ENCODE measurements at regions not wholly inside any gene's neighbourhood (a gene's known extent, or its start where the extent isn't known, plus 50 kb on each side); places are given as distances from the start of the nearest gene placed in this dataset.
"Not testable (repeated sequence)": the region's sequence is repeated elsewhere in the genome, so short reads cannot be mapped to it uniquely, and the experiment has no call there.

- H3K4me3 Mint-ChIP-seq = no peak overlapping the region
- H3K36me3 ChIP-seq (ENCODE audit: control insufficient read depth in 2 of 3, insufficient read depth in 3 of 3, low read length in 3 of 3) = no peaks in the 10 kb centered on the region
- H3K9me3 Mint-ChIP-seq = no peaks in the 10 kb centered on the region
- H3K9me3 ChIP-seq (ENCODE audit: control insufficient read depth in 2 of 3, low read length in 3 of 3) = no peaks in the 10 kb centered on the region
- H3K27me3 ChIP-seq (ENCODE audit: control insufficient read depth in 2 of 2, insufficient read depth in 2 of 2, low read length in 2 of 2) = no peaks in the 10 kb centered on the region
- no peak overlapping the region for H3K27ac Mint-ChIP-seq
- ATAC-seq = no peak
- H3K36me3 Mint-ChIP-seq = no peaks in the 10 kb centered on the region
- H3K4me1 ChIP-seq (ENCODE audit: control insufficient read depth in 2 of 2, insufficient read depth in 2 of 2, low read length in 2 of 2) = no peaks in the 10 kb centered on the region
- no peaks in the 10 kb centered on the region for H3K27me3 Mint-ChIP-seq
- H3K27ac ChIP-seq (ENCODE audit: low read depth, low read length) = no peak overlapping the region
- ChIA-PET CTCF (no interaction called here), POLR2A (no interaction called here)
- DNase-seq = no peak
- H3K4me1 Mint-ChIP-seq = no peaks in the 10 kb centered on the region
- intact Hi-C loops (cut with micrococcal nuclease) = loop anchor here in 1 of 2 donors (10.0 kb wide), 1 partner anchor 97 kb away; no protein-coding TSS in a partner anchor
- no peak overlapping the region for H3K4me3 ChIP-seq (ENCODE audit: low read length)
Measured at GRCh38 chr22:23381661-23382427, 198.2 kb downstream of the IGLL1 start.

- Histone ChIP-seq H3K27ac (ENCODE audit: low read depth, low read length) (no peak overlapping the region), H3K9me3 (ENCODE audit: control insufficient read depth in 2 of 3, low read length in 3 of 3) (no peaks in the 10 kb centered on the region), H3K27me3 (ENCODE audit: control insufficient read depth in 2 of 2, insufficient read depth in 2 of 2, low read length in 2 of 2) (no peaks in the 10 kb centered on the region), H3K4me3 (ENCODE audit: low read length) (no peak overlapping the region), H3K4me1 (ENCODE audit: control insufficient read depth in 2 of 2, insufficient read depth in 2 of 2, low read length in 2 of 2) (no peaks in the 10 kb centered on the region), H3K36me3 (ENCODE audit: control insufficient read depth in 2 of 3, insufficient read depth in 3 of 3, low read length in 3 of 3) (no peaks in the 10 kb centered on the region)
- H3K4me3 Mint-ChIP-seq = no peak overlapping the region
- ChIA-PET CTCF (no interaction called here), POLR2A (no interaction called here)
- no peaks in the 10 kb centered on the region for H3K9me3 Mint-ChIP-seq
- H3K4me1 Mint-ChIP-seq = no peaks in the 10 kb centered on the region
- ATAC-seq = no peak
- no peaks in the 10 kb centered on the region for H3K36me3 Mint-ChIP-seq
- peaks cover 0 to 2% (median 0%) of the 10 kb centered on the region in 5 donors for H3K27me3 Mint-ChIP-seq
- DNase-seq = no peak
- H3K27ac Mint-ChIP-seq = no peak overlapping the region
- intact Hi-C loops (cut with micrococcal nuclease) = loop anchor here in 1 of 2 donors (10.0 kb wide), 1 partner anchor 96 kb away; no protein-coding TSS in a partner anchor
Measured at GRCh38 chr22:23380911-23381310, 199.2 kb downstream of the IGLL1 start.

DNA sequence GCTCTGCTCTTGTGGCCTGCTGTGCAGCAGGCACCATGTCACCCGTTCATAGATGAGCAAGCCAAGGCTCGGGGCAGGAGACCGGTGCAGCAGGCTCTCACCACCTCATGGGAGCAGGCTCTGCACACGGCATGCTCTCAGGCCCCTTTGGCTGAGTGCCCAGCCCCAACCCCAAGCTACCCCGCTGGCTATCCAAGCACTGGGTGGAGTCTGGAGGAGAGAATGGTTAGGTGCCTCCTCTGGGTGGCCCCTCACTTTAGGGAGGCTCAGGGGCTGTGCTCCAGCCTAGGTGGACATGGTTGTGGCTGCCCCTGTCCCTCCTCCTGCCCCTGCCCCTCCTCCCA lies 199.9 kb downstream of the IGLL1 start:
- Mint-ChIP-seq H3K4me3 (no peak overlapping the region), H3K4me1 (no peaks in the 10 kb centered on the region), H3K9me3 (no peaks in the 10 kb centered on the region), H3K36me3 (no peaks in the 10 kb centered on the region), H3K27ac (no peak overlapping the region), H3K27me3 (peaks cover 0 to 6% (median 0%) of the 10 kb centered on the region in 5 donors)
- H3K9me3 ChIP-seq (ENCODE audit: control insufficient read depth in 2 of 3, low read length in 3 of 3) = no peaks in the 10 kb centered on the region
- DNase-seq = no peak
- no peaks in the 10 kb centered on the region for H3K36me3 ChIP-seq (ENCODE audit: control insufficient read depth in 2 of 3, insufficient read depth in 3 of 3, low read length in 3 of 3)
- H3K4me1 ChIP-seq (ENCODE audit: control insufficient read depth in 2 of 2, insufficient read depth in 2 of 2, low read length in 2 of 2) = no peaks in the 10 kb centered on the region
- H3K27me3 ChIP-seq (ENCODE audit: control insufficient read depth in 2 of 2, insufficient read depth in 2 of 2, low read length in 2 of 2) = no peaks in the 10 kb centered on the region
- CTCF ChIA-PET = no interaction called here
- POLR2A ChIA-PET = no interaction called here
- no peak overlapping the region for H3K27ac ChIP-seq (ENCODE audit: low read depth, low read length)
- intact Hi-C loops (cut with micrococcal nuclease) = loop anchor here in 1 of 2 donors (10.0 kb wide), 1 partner anchor 95 kb away; no protein-coding TSS in a partner anchor
- H3K4me3 ChIP-seq (ENCODE audit: low read length) = no peak overlapping the region
- no peak for ATAC-seq

GRCh38 chr22:23379540-23380229 lies 199.4 kb downstream of the BCR start:
- H3K27ac Mint-ChIP-seq; H3K36me3 ChIP-seq (ENCODE audit: control insufficient read depth in 2 of 3, insufficient read depth in 3 of 3, low read length in 3 of 3); POLR2A ChIA-PET; H3K9me3 ChIP-seq (ENCODE audit: control insufficient read depth in 2 of 3, low read length in 3 of 3); DNase-seq; H3K27ac ChIP-seq (ENCODE audit: low read depth, low read length); H3K9me3 Mint-ChIP-seq; H3K4me3 ChIP-seq (ENCODE audit: low read length); H3K4me3 Mint-ChIP-seq; H3K27me3 Mint-ChIP-seq; ATAC-seq; H3K4me1 ChIP-seq (ENCODE audit: control insufficient read depth in 2 of 2, insufficient read depth in 2 of 2, low read length in 2 of 2); H3K27me3 ChIP-seq (ENCODE audit: control insufficient read depth in 2 of 2, insufficient read depth in 2 of 2, low read length in 2 of 2); CTCF ChIA-PET; H3K4me1 Mint-ChIP-seq; H3K36me3 Mint-ChIP-seq: not testable (repeated sequence)
- intact Hi-C loops (cut with micrococcal nuclease) = loop anchor here in 1 of 2 donors (10.0 kb wide), 1 partner anchor 95 kb away; no protein-coding TSS in a partner anchor

DNA sequence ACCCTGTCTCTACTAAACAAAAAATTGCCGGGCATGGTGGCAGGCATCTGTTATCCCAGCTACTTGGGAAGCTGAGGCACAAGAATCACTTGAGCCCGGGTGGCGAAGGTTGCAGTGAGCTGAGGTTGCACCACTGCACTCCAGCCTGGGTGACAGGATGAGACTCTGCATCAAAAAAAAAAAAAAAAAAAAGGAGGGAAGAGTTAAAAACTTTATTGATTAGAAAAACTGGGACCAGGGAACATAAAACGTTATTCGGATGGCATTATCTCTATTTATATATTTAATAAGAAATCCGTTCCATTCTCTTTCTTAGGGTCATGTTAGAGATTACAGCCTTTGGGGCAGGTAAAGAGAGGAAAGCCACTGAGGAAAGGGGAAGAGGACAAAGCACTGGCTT lies 197.5 kb downstream of the BCR start:
- Mint-ChIP-seq H3K9me3 (no peaks in the 10 kb centered on the region), H3K36me3 (no peaks in the 10 kb centered on the region), H3K4me1 (no peaks in the 10 kb centered on the region), H3K27ac (no peak overlapping the region), H3K27me3 (peaks cover 0 to 6% (median 0%) of the 10 kb centered on the region in 5 donors), H3K4me3 (no peak overlapping the region)
- ChIA-PET POLR2A (no interaction called here), CTCF (interaction anchor here (0.7 kb wide), 1 partner anchor 176 kb away, joined by 3 read pairs; no protein-coding TSS in a partner anchor)
- no peaks in the 10 kb centered on the region for H3K36me3 ChIP-seq (ENCODE audit: control insufficient read depth in 2 of 3, insufficient read depth in 3 of 3, low read length in 3 of 3)
- DNase-seq = no peak
- ATAC-seq = no peak
- H3K27me3 ChIP-seq (ENCODE audit: control insufficient read depth in 2 of 2, insufficient read depth in 2 of 2, low read length in 2 of 2) = no peaks in the 10 kb centered on the region
- intact Hi-C loops (cut with micrococcal nuclease) = no loop called here
- no peaks in the 10 kb centered on the region for H3K4me1 ChIP-seq (ENCODE audit: control insufficient read depth in 2 of 2, insufficient read depth in 2 of 2, low read length in 2 of 2)
- no peak overlapping the region for H3K4me3 ChIP-seq (ENCODE audit: low read length)
- H3K27ac ChIP-seq (ENCODE audit: low read depth, low read length) = no peak overlapping the region
- no peaks in the 10 kb centered on the region for H3K9me3 ChIP-seq (ENCODE audit: control insufficient read depth in 2 of 3, low read length in 3 of 3)

DNA sequence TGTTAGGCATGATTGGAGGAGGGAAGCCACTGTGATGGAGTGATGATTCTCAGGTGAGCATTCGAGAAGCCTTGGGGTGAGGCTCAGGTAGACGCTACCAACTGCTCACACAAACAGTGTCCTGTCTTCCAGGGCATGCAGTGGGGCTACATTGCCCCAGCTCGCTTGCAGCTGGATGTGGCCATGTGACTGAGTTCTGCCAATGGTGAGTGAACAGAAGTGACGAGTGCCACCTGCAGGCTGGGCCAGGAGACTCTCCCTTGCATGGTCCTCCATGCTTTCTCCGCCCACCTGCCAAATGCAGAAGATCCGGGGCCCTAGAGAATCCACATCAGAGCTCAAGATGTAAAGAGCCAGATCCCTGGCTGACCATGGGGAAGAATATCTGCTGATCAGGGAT lies 195.9 kb downstream of the BCR start:
- intact Hi-C loops (cut with micrococcal nuclease) = no loop called here
- Mint-ChIP-seq H3K36me3 (no peaks in the 10 kb centered on the region), H3K4me1 (no peaks in the 10 kb centered on the region), H3K27me3 (peaks cover 0 to 6% (median 0%) of the 10 kb centered on the region in 5 donors), H3K27ac (peak overlapping the region in 1 of 9 donors; percentile 3), H3K4me3 (no peak overlapping the region), H3K9me3 (no peaks in the 10 kb centered on the region)
- CTCF ChIA-PET = no interaction called here
- H3K27me3 ChIP-seq (ENCODE audit: control insufficient read depth in 2 of 2, insufficient read depth in 2 of 2, low read length in 2 of 2) = no peaks in the 10 kb centered on the region
- no peaks in the 10 kb centered on the region for H3K9me3 ChIP-seq (ENCODE audit: control insufficient read depth in 2 of 3, low read length in 3 of 3)
- ATAC-seq (peak; percentile 41), DNase-seq (peak in 3 of 9 donors; percentile 7 to 42 (median 14))
- no peaks in the 10 kb centered on the region for H3K4me1 ChIP-seq (ENCODE audit: control insufficient read depth in 2 of 2, insufficient read depth in 2 of 2, low read length in 2 of 2)
- no peak overlapping the region for H3K27ac ChIP-seq (ENCODE audit: low read depth, low read length)
- H3K36me3 ChIP-seq (ENCODE audit: control insufficient read depth in 2 of 3, insufficient read depth in 3 of 3, low read length in 3 of 3) = no peaks in the 10 kb centered on the region
- POLR2A ChIA-PET = no interaction called here
- H3K4me3 ChIP-seq (ENCODE audit: low read length) = no peak overlapping the region
